Esophagus (tissue), 2 donors: ENCODE measurements at regions not wholly inside any gene's neighbourhood (a gene's known extent, or its start where the extent isn't known, plus 50 kb on each side); places are given as distances from the start of the nearest gene placed in this dataset.
"Not testable (repeated sequence)": the region's sequence is repeated elsewhere in the genome, so short reads cannot be mapped to it uniquely, and the experiment has no call there.

Source experiments
- H3K27ac ChIP-seq, 2 donors: one replicate each; pipeline ENCODE4 v1.5.1; 2013; ENCODE audit warnings: low read depth in 2 of 2, mild to moderate bottlenecking in 2 of 2, inconsistent platforms in 1 of 2, low read length in 1 of 2, moderate library complexity in 1 of 2
- H3K27me3 ChIP-seq, 2 donors: one replicate each; pipeline ENCODE4 v1.6.1; 2013; ENCODE audit warnings: low read length in 2 of 2, control low read depth in 1 of 2, mild to moderate bottlenecking in 1 of 2; ENCODE audit not compliant: insufficient read depth in 2 of 2, control insufficient read depth in 1 of 2
- H3K36me3 ChIP-seq, 2 donors: one replicate each; pipeline ENCODE4 v1.6.1; 2013; ENCODE audit warnings: low read length in 1 of 2; ENCODE audit not compliant: control insufficient read depth in 2 of 2, insufficient read depth in 2 of 2
- H3K4me1 ChIP-seq, 2 donors: one replicate each; pipeline ENCODE4 v1.6.1; 2013; ENCODE audit warnings: low read length in 1 of 2; ENCODE audit not compliant: control insufficient read depth in 2 of 2, insufficient read depth in 2 of 2
- H3K4me3 ChIP-seq, 2 donors: one replicate each; pipeline ENCODE4 v1.5.1; 2013; ENCODE audit warnings: low read length in 2 of 2, mild to moderate bottlenecking in 2 of 2, low read depth in 1 of 2, moderate library complexity in 1 of 2
- H3K9me3 ChIP-seq, 2 donors: one replicate each; pipeline ENCODE4 v1.6.1; 2013; ENCODE audit warnings: mild to moderate bottlenecking in 2 of 2, low read depth in 1 of 2, low read length in 1 of 2, moderate library complexity in 1 of 2; ENCODE audit not compliant: control insufficient read depth in 2 of 2, insufficient read depth in 1 of 2
- WGBS, 2 donors: extraction: QIAGEN DNeasy Blood & Tissue Kit; methylation state at CpG; one replicate each; pipeline ENCODE4 v1.1.7; 2013; 5-methylcytosine and 5-hydroxymethylcytosine counted together
- donor health status: healthy with polysubstance abuse.
- donor health status: Bipolar disorder and iron deficiency.

DNA sequence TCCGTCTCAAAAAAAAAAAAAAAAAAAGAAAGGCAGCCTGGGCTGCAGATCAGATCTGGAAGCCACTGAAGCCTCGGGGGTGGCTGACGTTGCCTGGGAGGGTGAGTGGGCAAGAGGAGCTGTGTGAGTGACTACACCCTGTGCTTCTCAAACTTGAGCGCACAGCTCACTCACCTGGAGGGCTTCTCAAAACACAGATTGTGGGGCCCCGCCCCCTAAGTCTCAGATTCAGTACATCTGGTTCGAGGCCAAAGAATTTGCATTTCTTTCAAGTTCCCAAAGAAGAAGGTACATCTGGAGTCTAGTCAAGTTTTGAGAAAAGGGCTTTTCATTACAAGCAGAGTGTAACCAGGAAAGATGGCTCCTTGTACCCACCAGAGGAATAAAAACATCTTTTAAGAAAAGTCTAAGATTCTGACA lies 97.7 kb upstream of the CAB39 start:
- Histone ChIP-seq H3K27ac (no peak overlapping the region), H3K4me3 (no peak overlapping the region), H3K27me3 (no peaks in the 10 kb centered on the region), H3K9me3 (peaks cover 0 to 2% of the 10 kb centered on the region in 2 donors), H3K4me1 (no peaks in the 10 kb centered on the region), H3K36me3 (no peaks in the 10 kb centered on the region)
- WGBS, 2 donors = 42 to 60% methylated on average over 5 to 6 of the region's 6 CpGs

DNA sequence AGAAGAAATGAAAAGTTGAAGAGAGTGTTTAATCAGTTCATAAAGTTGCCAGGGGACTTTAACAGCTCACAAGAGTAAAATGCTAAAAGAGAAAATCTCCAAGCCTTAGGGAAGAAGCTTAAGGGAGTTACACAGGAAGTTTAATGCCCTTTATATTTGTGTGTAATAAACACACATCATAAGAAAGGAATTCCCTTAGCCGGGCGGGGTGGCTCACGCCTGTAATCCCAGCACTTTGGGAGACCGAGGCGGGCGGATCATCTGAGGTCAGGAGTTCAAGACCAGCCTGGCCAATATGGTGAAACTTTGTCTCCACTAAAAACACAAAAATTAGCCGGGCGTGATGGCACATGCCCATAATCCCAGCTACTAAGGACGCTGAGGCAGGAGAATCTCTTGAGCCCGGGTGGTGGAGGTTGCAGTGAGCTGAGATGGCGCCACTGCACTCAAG lies 95.4 kb upstream of the CAB39 start:
- not testable (repeated sequence) for H3K36me3 ChIP-seq, H3K27me3 ChIP-seq, H3K4me3 ChIP-seq, H3K9me3 ChIP-seq, H3K4me1 ChIP-seq
- H3K27ac ChIP-seq = peak overlapping the region in 1 of 2 donors; percentile 39
- WGBS, 2 donors = 36 to 38% methylated on average over 11 of the region's 11 CpGs

DNA sequence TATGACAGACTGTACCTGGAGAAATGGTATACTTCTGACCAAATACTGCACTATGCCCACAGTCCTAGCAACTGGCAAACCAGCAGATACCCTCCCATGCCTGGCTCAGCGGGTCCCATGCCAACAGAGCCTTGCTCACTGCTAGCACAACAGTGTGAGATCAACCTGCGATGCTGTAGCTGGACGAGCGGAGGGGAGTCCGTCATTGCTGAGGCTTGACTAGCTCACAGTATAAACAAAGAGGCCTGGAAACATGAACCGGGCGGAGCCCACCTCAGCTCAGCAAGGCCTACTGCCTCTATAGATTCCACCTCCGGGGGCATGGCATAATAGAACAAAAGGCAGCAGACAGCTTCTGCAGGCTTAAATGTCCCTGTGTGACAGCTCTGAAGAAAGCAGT lies 93.2 kb upstream of the CAB39 start:
- peaks cover 0 to 2% of the 10 kb centered on the region in 2 donors for H3K9me3 ChIP-seq
- H3K36me3 ChIP-seq = no peaks in the 10 kb centered on the region
- no peaks in the 10 kb centered on the region for H3K4me1 ChIP-seq
- no peak overlapping the region for H3K27ac ChIP-seq
- no peaks in the 10 kb centered on the region for H3K27me3 ChIP-seq
- WGBS, 2 donors = 78 to 81% methylated on average over 8 of the region's 8 CpGs
- H3K4me3 ChIP-seq = no peak overlapping the region

DNA sequence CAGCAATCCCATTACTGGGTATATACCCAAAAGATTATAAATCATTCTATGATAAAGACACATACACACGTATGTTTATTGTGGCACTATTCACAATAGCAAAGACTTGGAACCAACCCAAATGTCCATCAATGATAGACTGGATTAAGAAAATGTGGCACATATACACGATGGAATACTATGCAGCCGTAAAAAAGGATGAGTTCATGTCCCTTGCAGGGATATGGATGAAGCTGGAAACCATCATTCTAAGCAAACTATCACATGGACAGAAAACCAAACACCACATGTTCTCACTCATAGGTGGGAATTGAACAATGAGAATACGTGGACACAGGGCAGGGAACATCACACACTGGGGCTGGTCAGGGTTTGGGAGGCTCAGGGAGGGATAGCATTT lies 87.4 kb upstream of the CAB39 start:
- not testable (repeated sequence) for H3K36me3 ChIP-seq, H3K9me3 ChIP-seq, H3K4me3 ChIP-seq, H3K27me3 ChIP-seq, H3K27ac ChIP-seq, H3K4me1 ChIP-seq
- WGBS, 2 donors = 63 to 82% methylated on average over 4 of the region's 4 CpGs

DNA sequence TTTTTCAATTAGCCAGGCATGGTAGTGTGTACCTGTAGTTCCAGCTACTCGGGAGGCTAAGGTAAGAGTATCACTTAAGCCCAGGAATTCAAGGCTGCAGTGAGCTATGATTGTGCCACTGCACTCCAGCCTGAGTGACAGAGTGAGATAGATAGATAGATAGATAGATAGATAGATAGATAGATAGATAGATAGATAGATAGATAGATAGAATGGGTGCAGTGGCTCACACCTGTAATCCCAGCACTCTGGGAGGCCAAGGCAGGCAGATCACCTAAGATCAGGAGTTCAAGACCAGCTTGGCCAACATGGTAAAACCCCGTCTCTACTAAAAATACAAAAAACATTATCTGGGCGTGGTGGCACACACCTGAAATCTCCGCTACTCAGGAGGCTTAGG lies 85.6 kb upstream of the CAB39 start:
- WGBS, 2 donors = 91 to 92% methylated on average over 4 of the region's 4 CpGs
- not testable (repeated sequence) for H3K4me1 ChIP-seq, H3K27ac ChIP-seq, H3K4me3 ChIP-seq, H3K27me3 ChIP-seq, H3K9me3 ChIP-seq, H3K36me3 ChIP-seq

DNA sequence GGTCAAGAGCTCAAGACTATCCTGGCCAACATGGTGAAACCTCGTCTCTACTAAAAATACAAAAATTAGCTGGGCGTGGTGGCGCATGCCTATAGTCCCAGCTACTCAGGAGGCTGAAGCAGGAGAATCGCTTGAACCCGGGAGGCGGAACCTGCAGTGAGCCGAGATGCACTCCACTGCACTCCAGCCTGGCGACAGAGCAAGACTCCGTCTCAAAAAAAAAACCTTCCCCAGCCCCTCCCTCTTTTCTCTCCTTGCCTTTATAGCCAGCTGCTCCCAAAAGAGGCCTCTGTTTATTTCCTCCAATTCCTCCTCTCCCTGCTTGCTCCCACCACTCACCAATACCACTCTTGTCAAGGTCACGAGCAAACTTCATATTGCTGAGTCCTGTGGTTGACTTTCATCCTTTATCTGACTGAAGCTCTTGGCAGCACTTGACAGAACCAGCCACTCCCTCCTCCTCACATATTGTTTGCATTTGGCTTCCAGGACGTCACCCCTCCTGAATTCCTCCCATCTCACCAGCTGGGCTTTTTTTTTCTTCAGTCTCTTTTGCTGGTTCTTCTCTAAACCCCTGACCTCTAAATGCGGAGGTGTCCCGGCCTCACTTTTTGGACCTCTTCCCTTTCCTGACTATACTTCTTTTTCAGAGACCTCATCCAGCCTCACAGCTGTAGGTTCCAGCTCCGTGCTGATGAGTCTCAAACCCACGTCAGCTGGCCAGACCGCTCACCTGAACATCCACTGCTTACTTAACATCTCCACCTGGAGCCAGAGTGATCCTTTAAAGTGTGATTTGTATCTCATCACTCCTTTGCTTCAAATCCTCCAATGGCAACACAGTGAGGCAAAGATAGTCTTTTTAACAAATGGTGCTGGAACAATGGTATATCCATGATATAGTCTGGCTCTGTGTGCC lies 84.6 kb upstream of the CAB39 start:
- no peaks in the 10 kb centered on the region for H3K4me1 ChIP-seq
- WGBS, 2 donors = 44 to 51% methylated on average over 16 of the region's 16 CpGs

DNA sequence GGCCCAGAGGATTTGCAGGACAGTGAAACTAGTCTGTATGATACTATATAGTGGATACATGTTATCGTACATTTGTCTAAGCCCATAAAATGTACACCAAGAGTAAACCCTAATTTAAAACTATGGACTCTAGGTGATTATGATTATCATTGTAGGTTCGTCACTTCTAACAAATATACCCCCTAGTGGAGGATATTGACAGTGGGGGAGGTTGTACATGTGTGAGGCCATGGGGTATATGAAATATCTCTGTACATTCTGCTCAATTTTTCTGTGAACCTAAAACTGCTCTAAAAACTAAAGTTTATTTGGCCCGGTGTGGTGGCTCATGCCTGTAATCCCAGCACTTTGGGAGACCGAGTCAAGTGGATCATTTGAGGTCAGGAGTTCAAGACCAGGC lies 81.2 kb upstream of the CAB39 start:
- 93 to 95% methylated on average over 4 of the region's 4 CpGs for WGBS, 2 donors
- Histone ChIP-seq H3K27me3 (no peaks in the 10 kb centered on the region), H3K4me1 (no peaks in the 10 kb centered on the region), H3K27ac (no peak overlapping the region), H3K9me3 (no peaks in the 10 kb centered on the region), H3K36me3 (no peaks in the 10 kb centered on the region), H3K4me3 (no peak overlapping the region)

More for the DNA sequence above, 84.6 kb upstream of the CAB39 start:
- Histone ChIP-seq H3K4me3 (no peak overlapping the region), H3K9me3 (no peaks in the 10 kb centered on the region), H3K27me3 (no peaks in the 10 kb centered on the region), H3K27ac (no peak overlapping the region), H3K36me3 (no peaks in the 10 kb centered on the region)

DNA sequence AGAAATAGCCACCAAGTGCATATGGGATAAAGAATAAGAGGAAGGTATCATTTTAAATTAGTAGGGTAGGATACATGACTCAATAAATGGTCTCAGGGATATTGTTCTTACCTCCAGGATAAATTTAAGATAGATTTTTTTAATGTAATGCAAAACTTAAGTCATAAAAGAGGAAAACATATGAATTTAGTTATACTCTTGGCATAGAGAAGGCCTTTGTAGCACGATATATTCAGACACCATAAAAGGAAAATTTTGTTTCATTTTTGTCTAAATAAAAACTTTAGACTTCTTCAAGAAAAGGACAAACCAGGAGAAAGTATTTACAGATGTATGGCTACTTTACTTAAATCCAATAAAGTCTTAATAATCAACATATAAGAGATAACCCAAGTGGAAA lies 78.5 kb upstream of the CAB39 start:
- Histone ChIP-seq H3K4me3 (no peak overlapping the region), H3K9me3 (no peaks in the 10 kb centered on the region), H3K4me1 (no peaks in the 10 kb centered on the region), H3K27ac (no peak overlapping the region), H3K36me3 (no peaks in the 10 kb centered on the region), H3K27me3 (no peaks in the 10 kb centered on the region)
- 60 to 65% methylated on average over 1 of the region's 1 CpG for WGBS, 2 donors

DNA sequence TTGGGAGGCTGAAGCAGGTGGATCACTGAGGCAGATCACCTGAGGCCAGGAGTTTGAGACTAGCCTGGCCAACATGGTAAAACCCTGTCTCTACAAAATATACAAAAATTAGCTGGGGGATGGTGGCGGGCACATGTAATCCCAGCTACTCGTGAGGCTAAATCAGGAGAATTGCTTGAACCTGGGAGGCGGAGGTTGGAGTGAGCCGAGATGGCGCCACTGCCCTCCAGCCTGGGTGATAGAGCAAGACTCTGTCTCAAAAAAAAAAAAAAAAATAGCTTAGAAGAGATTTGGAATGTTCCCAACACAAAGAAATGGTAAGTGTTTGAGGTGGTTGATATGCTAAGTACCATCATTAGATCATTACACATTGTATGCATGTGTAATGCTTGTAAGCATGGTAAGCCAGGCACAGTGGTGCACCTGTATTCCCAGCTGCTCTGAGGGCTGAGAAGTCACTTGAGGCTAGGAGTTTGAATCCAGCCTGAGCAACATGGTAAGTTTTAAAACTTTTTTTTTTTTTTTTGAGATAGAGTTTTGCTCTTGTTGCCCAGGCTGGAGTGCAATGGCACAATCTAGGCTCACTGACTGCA lies 77.8 kb upstream of the CAB39 start:
- H3K27ac ChIP-seq, H3K36me3 ChIP-seq, H3K4me1 ChIP-seq, H3K27me3 ChIP-seq, H3K9me3 ChIP-seq, H3K4me3 ChIP-seq: not testable (repeated sequence)
- 97 to 98% methylated on average over 5 of the region's 5 CpGs for WGBS, 2 donors
